ENCODE measurements at regions not wholly inside any gene's neighbourhood (a gene's known extent, or its start where the extent isn't known, plus 50 kb on each side); places are given as distances from the start of the nearest gene placed in this dataset.

- no peak for TF ChIP-seq EZH2 (IDR thresholded peaks at IDR 0.05)
- no peak for TF ChIP-seq POLR2AphosphoS5 (IDR thresholded peaks at IDR 0.05; ENCODE audit: borderline replicate concordance, low read depth, low read length)
Measured at GRCh38 chr5:152882621-152883020, 477.5 kb upstream of the NMUR2 start.

Measured in SK-N-MC (cell line).